ENCODE measurements at regions not wholly inside any gene's neighbourhood (a gene's known extent, or its start where the extent isn't known, plus 50 kb on each side); places are given as distances from the start of the nearest gene placed in this dataset.

GRCh38 chr5:73363911-73364730 lies 84.5 kb downstream of the FOXD1 start:
- TF ChIP-seq, protein P1, sequence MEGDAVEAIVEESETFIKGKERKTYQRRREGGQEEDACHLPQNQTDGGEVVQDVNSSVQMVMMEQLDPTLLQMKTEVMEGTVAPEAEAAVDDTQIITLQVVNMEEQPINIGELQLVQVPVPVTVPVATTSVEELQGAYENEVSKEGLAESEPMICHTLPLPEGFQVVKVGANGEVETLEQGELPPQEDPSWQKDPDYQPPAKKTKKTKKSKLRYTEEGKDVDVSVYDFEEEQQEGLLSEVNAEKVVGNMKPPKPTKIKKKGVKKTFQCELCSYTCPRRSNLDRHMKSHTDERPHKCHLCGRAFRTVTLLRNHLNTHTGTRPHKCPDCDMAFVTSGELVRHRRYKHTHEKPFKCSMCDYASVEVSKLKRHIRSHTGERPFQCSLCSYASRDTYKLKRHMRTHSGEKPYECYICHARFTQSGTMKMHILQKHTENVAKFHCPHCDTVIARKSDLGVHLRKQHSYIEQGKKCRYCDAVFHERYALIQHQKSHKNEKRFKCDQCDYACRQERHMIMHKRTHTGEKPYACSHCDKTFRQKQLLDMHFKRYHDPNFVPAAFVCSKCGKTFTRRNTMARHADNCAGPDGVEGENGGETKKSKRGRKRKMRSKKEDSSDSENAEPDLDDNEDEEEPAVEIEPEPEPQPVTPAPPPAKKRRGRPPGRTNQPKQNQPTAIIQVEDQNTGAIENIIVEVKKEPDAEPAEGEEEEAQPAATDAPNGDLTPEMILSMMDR (IDR thresholded peaks at IDR 0.05): no peak
- TF ChIP-seq ZFX (IDR thresholded peaks at IDR 0.05; ENCODE audit: borderline replicate concordance): no peak

Data from 22Rv1 (cell line).